ENCODE measurements at regions not wholly inside any gene's neighbourhood (a gene's known extent, or its start where the extent isn't known, plus 50 kb on each side); places are given as distances from the start of the nearest gene placed in this dataset.

DNA sequence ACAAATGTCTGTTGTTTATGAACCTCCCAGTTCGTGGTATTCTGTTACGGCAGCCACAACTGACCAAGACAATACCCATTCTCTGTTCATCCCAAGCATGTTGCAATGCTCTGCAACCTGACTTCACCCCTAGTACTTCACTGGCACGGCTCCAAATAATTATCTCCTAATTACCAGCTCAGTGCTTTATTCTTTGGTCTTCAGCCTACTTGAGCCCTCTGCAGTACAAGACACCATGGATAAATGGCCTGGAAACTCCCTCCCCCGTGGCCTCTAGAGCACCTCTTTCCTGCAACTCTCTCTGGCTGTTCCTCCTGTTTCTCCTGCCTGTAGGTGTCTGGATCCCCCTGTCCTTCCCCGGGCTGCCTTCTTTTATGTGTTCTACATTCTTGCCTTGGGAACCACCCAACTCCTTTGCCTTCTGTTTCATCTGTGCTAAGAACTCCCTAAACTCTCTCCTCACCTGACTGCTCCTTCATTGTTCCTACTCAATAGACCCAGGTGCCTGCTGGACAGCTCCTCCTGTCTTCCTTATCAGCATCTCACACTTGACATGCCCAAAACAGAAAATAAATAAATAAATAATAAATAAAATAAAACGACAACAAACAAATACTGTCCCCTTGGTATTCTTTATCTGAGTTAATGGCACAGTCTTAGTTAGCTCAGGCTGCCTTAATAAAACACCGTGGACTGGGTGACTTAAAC is 200.4 kb upstream of the IPO5 start:
- TF ChIP-seq, protein P1, sequence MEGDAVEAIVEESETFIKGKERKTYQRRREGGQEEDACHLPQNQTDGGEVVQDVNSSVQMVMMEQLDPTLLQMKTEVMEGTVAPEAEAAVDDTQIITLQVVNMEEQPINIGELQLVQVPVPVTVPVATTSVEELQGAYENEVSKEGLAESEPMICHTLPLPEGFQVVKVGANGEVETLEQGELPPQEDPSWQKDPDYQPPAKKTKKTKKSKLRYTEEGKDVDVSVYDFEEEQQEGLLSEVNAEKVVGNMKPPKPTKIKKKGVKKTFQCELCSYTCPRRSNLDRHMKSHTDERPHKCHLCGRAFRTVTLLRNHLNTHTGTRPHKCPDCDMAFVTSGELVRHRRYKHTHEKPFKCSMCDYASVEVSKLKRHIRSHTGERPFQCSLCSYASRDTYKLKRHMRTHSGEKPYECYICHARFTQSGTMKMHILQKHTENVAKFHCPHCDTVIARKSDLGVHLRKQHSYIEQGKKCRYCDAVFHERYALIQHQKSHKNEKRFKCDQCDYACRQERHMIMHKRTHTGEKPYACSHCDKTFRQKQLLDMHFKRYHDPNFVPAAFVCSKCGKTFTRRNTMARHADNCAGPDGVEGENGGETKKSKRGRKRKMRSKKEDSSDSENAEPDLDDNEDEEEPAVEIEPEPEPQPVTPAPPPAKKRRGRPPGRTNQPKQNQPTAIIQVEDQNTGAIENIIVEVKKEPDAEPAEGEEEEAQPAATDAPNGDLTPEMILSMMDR (IDR thresholded peaks at IDR 0.05), result no peak
- TF ChIP-seq ZFX (IDR thresholded peaks at IDR 0.05; ENCODE audit: borderline replicate concordance), result no peak

Data from 22Rv1 (cell line).